Mesendoderm (in vitro differentiated cells): ENCODE measurements at regions not wholly inside any gene's neighbourhood (a gene's known extent, or its start where the extent isn't known, plus 50 kb on each side); places are given as distances from the start of the nearest gene placed in this dataset.

Experiments used
- DNase-seq: peaks from one replicate; pipeline ENCODE4 v3.0.0; 2013
- H2AK5ac ChIP-seq: 2 replicates; pipeline ENCODE4 v1.6.1; 2013; ENCODE audit warnings: low read length, inconsistent platforms
- H2BK120ac ChIP-seq: 2 replicates; pipeline ENCODE4 v1.6.1; 2013; ENCODE audit warnings: low read depth, mild to moderate bottlenecking, low read length, moderate library complexity, mixed read lengths
- H2BK15ac ChIP-seq: replicated peaks from 2 replicates; pipeline ENCODE4 v1.6.1; 2013; ENCODE audit warnings: low read depth, mild to moderate bottlenecking, moderate library complexity
- H2BK5ac ChIP-seq: 2 replicates; pipeline ENCODE4 v1.6.1; 2013; ENCODE audit warnings: low read length, inconsistent platforms
- H3K18ac ChIP-seq: 2 replicates; pipeline ENCODE4 v1.6.1; 2013; ENCODE audit warnings: mild to moderate bottlenecking, low read length, mixed read lengths
- H3K23ac ChIP-seq: one replicate; pipeline ENCODE4 v1.6.1; 2013; ENCODE audit warnings: low read length
- H3K27ac ChIP-seq: 2 replicates; pipeline ENCODE4 v1.5.1; 2013; ENCODE audit warnings: low read depth, mild to moderate bottlenecking, inconsistent platforms, low read length, moderate library complexity
- H3K27me3 ChIP-seq: 2 replicates; pipeline ENCODE4 v1.6.1; 2013; ENCODE audit warnings: low read length, control low read depth, mild to moderate bottlenecking, inconsistent platforms; ENCODE audit not compliant: insufficient read depth, poor library complexity
- H3K36me3 ChIP-seq: 2 replicates; pipeline ENCODE4 v1.6.1; 2013; ENCODE audit warnings: low read length, inconsistent platforms; ENCODE audit not compliant: control insufficient read depth, insufficient read depth
- H3K4ac ChIP-seq: one replicate; pipeline ENCODE4 v1.6.1; 2013; ENCODE audit warnings: low read depth, mild to moderate bottlenecking, low read length, moderate library complexity
- H3K4me1 ChIP-seq: 2 replicates; pipeline ENCODE4 v1.6.1; 2013; ENCODE audit warnings: low read depth, low read length, inconsistent platforms; ENCODE audit not compliant: control insufficient read depth
- H3K4me2 ChIP-seq: 2 replicates; pipeline ENCODE4 v1.6.1; 2013; ENCODE audit warnings: low read length
- H3K4me3 ChIP-seq: 2 replicates; pipeline ENCODE4 v1.5.1; 2013; ENCODE audit warnings: mild to moderate bottlenecking, low read length
- H3K56ac ChIP-seq: one replicate; pipeline ENCODE4 v1.6.1; 2013; ENCODE audit warnings: low read length
- H3K79me1 ChIP-seq: 2 replicates; pipeline ENCODE4 v1.6.1; 2013; ENCODE audit warnings: low read length, inconsistent platforms
- H3K79me2 ChIP-seq: 2 replicates; pipeline ENCODE4 v1.6.1; 2013; ENCODE audit warnings: mild to moderate bottlenecking, low read length; ENCODE audit not compliant: control insufficient read depth, insufficient read depth
- H3K9ac ChIP-seq: 2 replicates; pipeline ENCODE4 v1.6.1; 2013; ENCODE audit warnings: low read length, inconsistent platforms
- H4K5ac ChIP-seq: one replicate; pipeline ENCODE4 v1.6.1; 2013; ENCODE audit warnings: low read length
- H4K8ac ChIP-seq: one replicate; pipeline ENCODE4 v1.6.1; 2013; ENCODE audit warnings: low read depth, mild to moderate bottlenecking, control low read depth, low read length, moderate library complexity
- WGBS: extraction: QIAGEN DNeasy Blood & Tissue Kit; methylation state at CpG from one replicate; pipeline ENCODE4 v1.1.7; 2013; ENCODE audit warnings: low lambda C conversion rate, missing lambda C conversion rate; ENCODE audit not compliant: insufficient coverage; ENCODE audit errors: extremely low coverage; 5-methylcytosine and 5-hydroxymethylcytosine counted together

GRCh38 chr18:40382197-40382596, 1572.8 kb upstream of the PIK3C3 start:
- H3K27me3 ChIP-seq = no peaks in the 10 kb centered on the region
- H3K4me3 ChIP-seq = no peak overlapping the region
- H3K79me2 ChIP-seq = no peaks in the 10 kb centered on the region
- no peak overlapping the region for H4K8ac ChIP-seq
- whole genome bisulfite sequencing = no CpG with 5 or more reads among the region's 2 CpGs
- H3K4me2 ChIP-seq = no peak overlapping the region
- no peaks in the 10 kb centered on the region for H3K79me1 ChIP-seq
- H3K4ac ChIP-seq = no peak overlapping the region
- H3K9ac ChIP-seq = no peak overlapping the region
- DNase-seq = no peak
- no peak overlapping the region for H3K18ac ChIP-seq
- H4K5ac ChIP-seq = no peak overlapping the region
- no peak overlapping the region for H2BK15ac ChIP-seq
- no peak overlapping the region for H3K56ac ChIP-seq
- H2AK5ac ChIP-seq = no peak overlapping the region
- no peak overlapping the region for H2BK5ac ChIP-seq
- no peak overlapping the region for H2BK120ac ChIP-seq
- no peak overlapping the region for H3K27ac ChIP-seq
- no peaks in the 10 kb centered on the region for H3K4me1 ChIP-seq
- H3K36me3 ChIP-seq = no peaks in the 10 kb centered on the region
- no peak overlapping the region for H3K23ac ChIP-seq

GRCh38 chr18:40380686-40381439, 1574.2 kb upstream of the PIK3C3 start:
- no peak overlapping the region for H3K4me2 ChIP-seq
- no peak overlapping the region for H2BK5ac ChIP-seq
- H2BK120ac ChIP-seq = no peak overlapping the region
- DNase-seq = no peak
- H4K8ac ChIP-seq = no peak overlapping the region
- no peak overlapping the region for H3K4me3 ChIP-seq
- H3K4me1 ChIP-seq = no peaks in the 10 kb centered on the region
- H3K36me3 ChIP-seq = no peaks in the 10 kb centered on the region
- no peak overlapping the region for H3K9ac ChIP-seq
- H2BK15ac ChIP-seq = no peak overlapping the region
- no peak overlapping the region for H3K23ac ChIP-seq
- no peak overlapping the region for H4K5ac ChIP-seq
- H3K79me2 ChIP-seq = no peaks in the 10 kb centered on the region
- no peak overlapping the region for H3K27ac ChIP-seq
- H3K4ac ChIP-seq = no peak overlapping the region
- H2AK5ac ChIP-seq = no peak overlapping the region
- H3K18ac ChIP-seq = no peak overlapping the region
- no peaks in the 10 kb centered on the region for H3K79me1 ChIP-seq
- no peaks in the 10 kb centered on the region for H3K27me3 ChIP-seq
- WGBS = no CpG with 5 or more reads among the region's 6 CpGs
- no peak overlapping the region for H3K56ac ChIP-seq

- H2AK5ac ChIP-seq = no peak overlapping the region
- no peaks in the 10 kb centered on the region for H3K79me1 ChIP-seq
- no peak overlapping the region for H3K4me3 ChIP-seq
- H2BK5ac ChIP-seq = no peak overlapping the region
- no peak overlapping the region for H3K18ac ChIP-seq
- WGBS = no CpG with 5 or more reads among the region's 1 CpG
- H3K36me3 ChIP-seq = no peaks in the 10 kb centered on the region
- H3K27me3 ChIP-seq = no peaks in the 10 kb centered on the region
- no peak overlapping the region for H3K9ac ChIP-seq
- no peak for DNase-seq
- no peak overlapping the region for H3K23ac ChIP-seq
- no peak overlapping the region for H3K27ac ChIP-seq
- no peaks in the 10 kb centered on the region for H3K4me1 ChIP-seq
- H2BK15ac ChIP-seq = no peak overlapping the region
- no peak overlapping the region for H3K4me2 ChIP-seq
- no peak overlapping the region for H2BK120ac ChIP-seq
- H4K8ac ChIP-seq = no peak overlapping the region
- no peak overlapping the region for H3K4ac ChIP-seq
- H3K56ac ChIP-seq = no peak overlapping the region
- H3K79me2 ChIP-seq = no peaks in the 10 kb centered on the region
- H4K5ac ChIP-seq = no peak overlapping the region
These were observed 1579.2 kb upstream of the PIK3C3 start for GRCh38 chr18:40375837-40376236.

GRCh38 chr18:40371673-40372072, 1583.4 kb upstream of the PIK3C3 start:
- H3K18ac ChIP-seq = no peak overlapping the region
- no peak overlapping the region for H4K5ac ChIP-seq
- no peaks in the 10 kb centered on the region for H3K79me1 ChIP-seq
- H3K27me3 ChIP-seq = no peaks in the 10 kb centered on the region
- H3K4me2 ChIP-seq = no peak overlapping the region
- no peak overlapping the region for H2BK5ac ChIP-seq
- H4K8ac ChIP-seq = no peak overlapping the region
- no peak overlapping the region for H2BK15ac ChIP-seq
- H3K9ac ChIP-seq = no peak overlapping the region
- no peak overlapping the region for H3K27ac ChIP-seq
- H3K23ac ChIP-seq = no peak overlapping the region
- H3K36me3 ChIP-seq = no peaks in the 10 kb centered on the region
- H3K4me1 ChIP-seq = no peaks in the 10 kb centered on the region
- no CpG with 5 or more reads among the region's 1 CpG for WGBS
- H3K4me3 ChIP-seq = no peak overlapping the region
- no peak for DNase-seq
- H2AK5ac ChIP-seq = no peak overlapping the region
- H3K4ac ChIP-seq = no peak overlapping the region
- H2BK120ac ChIP-seq = no peak overlapping the region
- no peak overlapping the region for H3K56ac ChIP-seq
- H3K79me2 ChIP-seq = no peaks in the 10 kb centered on the region

- Histone ChIP-seq H3K4me1 (no peaks in the 10 kb centered on the region), H2AK5ac (no peak overlapping the region), H2BK15ac (no peak overlapping the region), H3K4me2 (no peak overlapping the region), H3K56ac (no peak overlapping the region), H4K5ac (no peak overlapping the region), H4K8ac (no peak overlapping the region), H3K18ac (no peak overlapping the region), H2BK5ac (no peak overlapping the region), H3K27me3 (no peaks in the 10 kb centered on the region), H3K4ac (no peak overlapping the region), H2BK120ac (no peak overlapping the region), H3K23ac (no peak overlapping the region), H3K79me2 (no peaks in the 10 kb centered on the region), H3K9ac (no peak overlapping the region), H3K4me3 (no peak overlapping the region), H3K27ac (no peak overlapping the region), H3K36me3 (no peaks in the 10 kb centered on the region), H3K79me1 (no peaks in the 10 kb centered on the region)
- peak; percentile 14 for DNase-seq
- WGBS = no CpG with 5 or more reads among the region's 2 CpGs
These were observed 1587.5 kb upstream of the PIK3C3 start for GRCh38 chr18:40367576-40367975.

GRCh38 chr18:40366521-40366920, 1588.5 kb upstream of the PIK3C3 start:
- Histone ChIP-seq H3K4me3 (no peak overlapping the region), H3K18ac (no peak overlapping the region), H2BK5ac (no peak overlapping the region), H3K9ac (no peak overlapping the region), H2AK5ac (no peak overlapping the region), H3K56ac (no peak overlapping the region), H3K27ac (no peak overlapping the region), H4K5ac (no peak overlapping the region), H3K27me3 (no peaks in the 10 kb centered on the region), H4K8ac (no peak overlapping the region), H3K4ac (no peak overlapping the region), H2BK120ac (no peak overlapping the region), H3K36me3 (no peaks in the 10 kb centered on the region), H3K23ac (no peak overlapping the region), H3K79me1 (no peaks in the 10 kb centered on the region), H3K4me1 (no peaks in the 10 kb centered on the region), H3K79me2 (no peaks in the 10 kb centered on the region), H3K4me2 (no peak overlapping the region), H2BK15ac (no peak overlapping the region)
- no peak for DNase-seq
